Neural cell (in vitro differentiated cells): ENCODE measurements at regions not wholly inside any gene's neighbourhood (a gene's known extent, or its start where the extent isn't known, plus 50 kb on each side); places are given as distances from the start of the nearest gene placed in this dataset.

Experiments used
- H2AFZ ChIP-seq: fragments of 200-600, 300-800 bp; sonication (generic), shearing (Covaris generic); 2 replicates; pipeline ENCODE4 v1.6.0; 2014; ENCODE audit warnings: low read depth, mild to moderate bottlenecking, antibody characterized with exemption, low read length, moderate library complexity
- H3F3A ChIP-seq: fragments of 200-600 bp; shearing (Covaris generic); 2 replicates; pipeline ENCODE4 v1.6.1; 2016; ENCODE audit warnings: mild to moderate bottlenecking, moderate library complexity, mixed read lengths, antibody characterized with exemption, low read length; ENCODE audit not compliant: insufficient read depth, poor library complexity, severe bottlenecking
- H3K27ac ChIP-seq: fragments of 200-600, 300-800 bp; sonication (generic), shearing (Covaris generic); 2 replicates; pipeline ENCODE4 v1.5.1; 2014; ENCODE audit warnings: mild to moderate bottlenecking, low read length, moderate library complexity
- H3K27me3 ChIP-seq: fragments of 300-800, 200-600 bp; sonication (generic), shearing (Covaris generic); 2 replicates; pipeline ENCODE4 v1.6.0; 2014; ENCODE audit warnings: mild to moderate bottlenecking, low read depth, low read length, moderate library complexity; ENCODE audit not compliant: insufficient read depth
- H3K36me3 ChIP-seq: fragments of 300-800, 200-600 bp; sonication (generic), shearing (Covaris generic); 2 replicates; pipeline ENCODE4 v1.5.1; 2014; ENCODE audit warnings: mild to moderate bottlenecking, antibody characterized with exemption, low read length, moderate library complexity; ENCODE audit not compliant: insufficient read depth
- H3K4me2 ChIP-seq: fragments of 300-800, 200-600 bp; sonication (generic), shearing (Covaris generic); 2 replicates; pipeline ENCODE4 v1.6.0; 2014; ENCODE audit warnings: mild to moderate bottlenecking, low read length
- H3K4me3 ChIP-seq: fragments of 300-800, 200-600 bp; sonication (generic), shearing (Covaris generic); 2 replicates; pipeline ENCODE4 v1.5.1; 2014; ENCODE audit warnings: mild to moderate bottlenecking, low read length, moderate library complexity
- H3K79me2 ChIP-seq: fragments of 200-600 bp; shearing (Covaris generic); replicated peaks from 2 replicates; pipeline ENCODE4 v1.6.0; 2014; ENCODE audit warnings: mild to moderate bottlenecking, low read length, moderate library complexity; ENCODE audit not compliant: insufficient read depth
- H3K9ac ChIP-seq: fragments of 300-800, 200-600 bp; sonication (generic), shearing (Covaris generic); 2 replicates; pipeline ENCODE4 v1.6.1; 2016; ENCODE audit warnings: mild to moderate bottlenecking, low read length, mixed read lengths
- H3K9me2 ChIP-seq: fragments of 200-600 bp; shearing (Covaris generic); 2 replicates; pipeline ENCODE4 v1.6.1; 2016; ENCODE audit warnings: mild to moderate bottlenecking, low read length, mixed read lengths; ENCODE audit not compliant: insufficient read depth
- H3K9me3 ChIP-seq: fragments of 200-600, 300-800 bp; sonication (generic), shearing (Covaris generic); 2 replicates; pipeline ENCODE4 v1.6.1; 2016; ENCODE audit warnings: mild to moderate bottlenecking, mixed run types, low read length, moderate library complexity, mixed read lengths
- H4K20me1 ChIP-seq: fragments of 200-600 bp; shearing (Covaris generic); 2 replicates; pipeline ENCODE4 v1.6.1; 2016; ENCODE audit warnings: mild to moderate bottlenecking, mixed run types; ENCODE audit not compliant: insufficient read depth
- EP300 ChIP-seq: fragments of 450-650 bp; conservative IDR thresholded peaks from 2 replicates; pipeline ENCODE4 v1.6.1; 2014; ENCODE audit warnings: antibody characterized with exemption, mild to moderate bottlenecking, moderate library complexity; ENCODE audit not compliant: poor library complexity, severe bottlenecking
- MXI1 ChIP-seq: fragments of 450-650 bp; conservative IDR thresholded peaks from 2 replicates; pipeline ENCODE4 v1.6.1; 2014; ENCODE audit warnings: antibody characterized with exemption, mild to moderate bottlenecking; ENCODE audit not compliant: poor library complexity, severe bottlenecking
- POLR2AphosphoS5 ChIP-seq: IDR thresholded peaks from 2 replicates; pipeline ENCODE4 v1.6.1; 2012
- REST ChIP-seq: IDR thresholded peaks from 2 replicates; pipeline ENCODE4 v1.6.1; 2012; ENCODE audit warnings: borderline replicate concordance
- SMC3 ChIP-seq: fragments of 450-650 bp; conservative IDR thresholded peaks from 2 replicates; pipeline ENCODE4 v1.6.1; 2014; ENCODE audit warnings: antibody characterized with exemption, mild to moderate bottlenecking, moderate library complexity; ENCODE audit not compliant: poor library complexity

- Histone ChIP-seq H3K27me3 (peaks cover 24% of the 10 kb centered on the region), H3K9ac (no peak overlapping the region), H3K9me3 (no peaks in the 10 kb centered on the region), H3K27ac (no peak overlapping the region), H3F3A (peaks cover 5% of the 10 kb centered on the region), H4K20me1 (no peaks in the 10 kb centered on the region), H3K36me3 (no peaks in the 10 kb centered on the region), H3K4me2 (no peak overlapping the region), H3K9me2 (no peaks in the 10 kb centered on the region), H3K4me3 (no peak overlapping the region), H2AFZ (no peak overlapping the region), H3K79me2 (no peaks in the 10 kb centered on the region)
- TF ChIP-seq MXI1, result no peak
These were observed 53.6 kb downstream of the OLIG1 start for GRCh38 chr21:33123374-33124123.

- H3K79me2 ChIP-seq, result no peaks in the 10 kb centered on the region
- H3F3A ChIP-seq, result peaks cover 5% of the 10 kb centered on the region
- H3K27me3 ChIP-seq, result peaks cover 15% of the 10 kb centered on the region
- no peak for TF ChIP-seq REST
- TF ChIP-seq MXI1, result no peak
- TF ChIP-seq SMC3, result no peak
- TF ChIP-seq POLR2AphosphoS5, result no peak
- H3K4me3 ChIP-seq, result no peak overlapping the region
- no peak overlapping the region for H2AFZ ChIP-seq
- H3K9ac ChIP-seq, result peak overlapping the region; percentile 18
- peak overlapping the region; percentile 73 for H3K27ac ChIP-seq
- no peaks in the 10 kb centered on the region for H3K36me3 ChIP-seq
- no peaks in the 10 kb centered on the region for H3K9me2 ChIP-seq
- H3K4me2 ChIP-seq, result no peak overlapping the region
- no peaks in the 10 kb centered on the region for H3K9me3 ChIP-seq
- H4K20me1 ChIP-seq, result no peaks in the 10 kb centered on the region
These were observed 54.9 kb downstream of the OLIG1 start for GRCh38 chr21:33124889-33125288.

- no peaks in the 10 kb centered on the region for H4K20me1 ChIP-seq
- peaks cover 5% of the 10 kb centered on the region for H3F3A ChIP-seq
- H3K9me3 ChIP-seq, result no peaks in the 10 kb centered on the region
- peak overlapping the region; percentile 73 for H3K27ac ChIP-seq
- H3K79me2 ChIP-seq, result no peaks in the 10 kb centered on the region
- H3K4me3 ChIP-seq, result peak overlapping the region; percentile 43
- H3K9me2 ChIP-seq, result no peaks in the 10 kb centered on the region
- peak overlapping the region; percentile 31 for H3K4me2 ChIP-seq
- no peaks in the 10 kb centered on the region for H3K36me3 ChIP-seq
- peaks cover 10% of the 10 kb centered on the region for H3K27me3 ChIP-seq
- no peak overlapping the region for H2AFZ ChIP-seq
- H3K9ac ChIP-seq, result peak overlapping the region; percentile 18
- TF ChIP-seq EP300, result peak; percentile 94
- TF ChIP-seq POLR2AphosphoS5, result peak; percentile 43
- no peak for TF ChIP-seq SMC3
These were observed 55.9 kb downstream of the OLIG1 start for GRCh38 chr21:33125680-33126375.
